ENCODE measurements at regions not wholly inside any gene's neighbourhood (a gene's known extent, or its start where the extent isn't known, plus 50 kb on each side); places are given as distances from the start of the nearest gene placed in this dataset.

- CTCF ChIA-PET (ENCODE audit: partially characterized antibody) = interaction anchor here (0.7 to 1.4 kb wide), 5 partner anchors 12 to 71 kb away, joined by 3 to 4 read pairs (median 3); no protein-coding TSS in a partner anchor
- TF ChIP-seq TBP (IDR thresholded peaks at IDR 0.05; ENCODE audit: low read depth, low read length) = no peak
- no peak for TF ChIP-seq TEAD4 (IDR thresholded peaks at IDR 0.05; ENCODE audit: low read depth, low read length)
- no peak for TF ChIP-seq CREB1 (IDR thresholded peaks at IDR 0.05)
- TF ChIP-seq FOSL1 (IDR thresholded peaks at IDR 0.05; ENCODE audit: insufficient read depth, low read depth, low read length) = no peak
- TF ChIP-seq CBX8 (IDR thresholded peaks at IDR 0.05; ENCODE audit: borderline replicate concordance, low read depth, low read length) = no peak
These were observed 177.3 kb upstream of the ARL4C start for GRCh38 chr2:234673961-234674759.

More at GRCh38 chr2:234673961-234674759, 177.3 kb upstream of the ARL4C start:
- Histone ChIP-seq H3K4me2 (ENCODE audit: insufficient read depth in 1 of 2, low read depth in 2 of 2, low read length in 2 of 2) (no peak overlapping the region), H2AK5ac (ENCODE audit: low read depth, low read length) (no peak overlapping the region), H4K91ac (replicated peaks; ENCODE audit: insufficient read length, low read length) (peak overlapping the region; percentile 29), H3K27ac (ENCODE audit: low read depth, low read length) (no peak overlapping the region), H3K14ac (ENCODE audit: insufficient read length) (no peak overlapping the region), H3K18ac (ENCODE audit: extremely low read depth, low read length) (peak overlapping the region; percentile 25; the same call in 1 of the 2 replicates), H3K36me3 (ENCODE audit: control insufficient read depth in 2 of 4, insufficient read depth in 4 of 4, low read length in 3 of 4) (peaks cover 0 to 6% (median 0%) of the 10 kb centered on the region in 4 experiments; a peak in 2 of 8 replicates), H3K27me3 (replicated peaks in 1 of 4; ENCODE audit: control insufficient read depth in 3 of 4, extremely low read depth in 1 of 4, insufficient read depth in 3 of 4, low read length in 3 of 4) (no peaks in the 10 kb centered on the region), H2BK5ac (ENCODE audit: low read depth, low read length) (peak overlapping the region; percentile 19; the same call in 1 of the 2 replicates), H2BK20ac (ENCODE audit: low read length) (0 out of 2 replicates have a peak overlapping the region, but pooled peaks have one; percentile 86), H3K4me3 (ENCODE audit: extremely low read depth in 1 of 4, insufficient read depth in 2 of 4, low read depth in 3 of 4, low read length in 4 of 4) (no peak overlapping the region), H4K20me1 (replicated peaks in 1 of 2; ENCODE audit: control insufficient read depth in 1 of 2, insufficient read depth in 2 of 2, low read length in 2 of 2) (no peaks in the 10 kb centered on the region), H3K23me2 (ENCODE audit: low read depth, low read length) (no peaks in the 10 kb centered on the region), H3K4ac (replicated peaks; ENCODE audit: insufficient read length, low read depth, low read length) (no peak overlapping the region), H3K79me2 (ENCODE audit: control insufficient read depth in 1 of 2, insufficient read depth in 2 of 2, low read length in 2 of 2) (no peaks in the 10 kb centered on the region), H2BK120ac (replicated peaks; ENCODE audit: low read depth, low read length) (no peak overlapping the region), H3K9me3 (ENCODE audit: insufficient read depth in 2 of 2, low read depth in 1 of 2, low read length in 1 of 2) (peaks cover 10 to 14% of the 10 kb centered on the region in 2 experiments), H2AFZ (ENCODE audit: low read length) (no peak overlapping the region), H3K9ac (replicated peaks in 1 of 4; ENCODE audit: extremely low read depth in 1 of 4, low read depth in 3 of 4, low read length in 3 of 4) (no peak overlapping the region), H3K4me1 (replicated peaks in 1 of 4; ENCODE audit: control insufficient read depth in 3 of 4, insufficient read depth in 4 of 4, low read length in 3 of 4) (peaks cover 7 to 25% (median 17%) of the 10 kb centered on the region in 4 experiments), H3K23ac (ENCODE audit: insufficient read length) (no peak overlapping the region), H2BK12ac (ENCODE audit: low read depth, low read length) (peak overlapping the region; percentile 31; the same call in 1 of the 2 replicates), H4K8ac (ENCODE audit: extremely low read depth, insufficient read depth, low read length) (no peak overlapping the region), H4K5ac (ENCODE audit: insufficient read length, low read depth, low read length) (no peak overlapping the region), H3K79me1 (ENCODE audit: low read depth, low read length) (no peaks in the 10 kb centered on the region), H3K56ac (replicated peaks; ENCODE audit: insufficient read length, low read depth, low read length) (no peak overlapping the region), H2BK15ac (ENCODE audit: low read length) (peak overlapping the region; percentile 62; the same call in 1 of the 2 replicates)
- FAIRE-seq = no peak
- 91% methylated on average over 1 of the region's 1 CpG; no CpG with 5 or more reads in 1 of the 2 experiments for WGBS, 2 experiments (ENCODE audit: extremely low coverage in 1 of 2, insufficient coverage in 1 of 2, insufficient read length in 1 of 2, insufficient replicate concordance in 2 of 2, low coverage in 1 of 2, low lambda C conversion rate in 2 of 2, missing lambda C conversion rate in 1 of 2)
- no peak for DNase-seq (ENCODE audit: low read depth in 1 of 2, low spot score in 2 of 2)
- POLR2A ChIA-PET (ENCODE audit: partially characterized antibody) = interaction anchor here (1.1 kb wide), 1 partner anchor 10 kb away, joined by 3 read pairs; no protein-coding TSS in a partner anchor
